ENCODE measurements at regions not wholly inside any gene's neighbourhood (a gene's known extent, or its start where the extent isn't known, plus 50 kb on each side); places are given as distances from the start of the nearest gene placed in this dataset.
A peak's percentile ranks its signal among the peaks of the same experiment; 100 is the strongest.

- DNase-seq = no peak
These were observed 75.3 kb downstream of the NAP1L3 start for GRCh38 chrX:93598076-93598475.

DNA sequence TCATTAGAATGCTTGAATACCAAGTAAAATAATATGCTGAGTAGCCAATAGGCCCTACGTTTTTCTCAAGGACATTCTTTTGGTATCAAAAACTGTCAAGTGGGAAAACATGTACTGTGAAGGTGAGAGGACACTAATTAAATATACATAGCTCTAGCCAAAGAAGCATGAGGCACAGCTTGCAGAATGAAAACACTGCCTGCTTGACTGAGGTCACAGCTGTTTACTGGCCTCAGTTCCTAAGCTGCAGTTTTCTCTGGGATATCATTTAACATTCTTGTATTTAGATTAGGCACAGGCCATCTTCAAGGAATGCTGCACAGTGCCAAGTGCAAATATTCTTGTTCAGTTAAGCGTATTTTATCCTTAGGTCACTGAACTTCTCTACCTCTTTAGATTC lies 78.6 kb downstream of the NAP1L3 start:
- no peak for DNase-seq

GRCh38 chrX:93593966-93594365 lies 79.4 kb downstream of the NAP1L3 start:
- no peak for DNase-seq

GRCh38 chrX:93591398-93591797 lies 82.0 kb downstream of the NAP1L3 start:
- DNase-seq = no peak

- no peak for DNase-seq
These were observed 87.7 kb downstream of the NAP1L3 start for GRCh38 chrX:93585661-93586060.

- no peak for DNase-seq
These were observed 92.7 kb downstream of the NAP1L3 start for GRCh38 chrX:93580634-93581033.

GRCh38 chrX:93538575-93538974 lies 134.8 kb downstream of the NAP1L3 start:
- DNase-seq = peak; percentile 7 to 13

GRCh38 chrX:93528917-93529316 lies 144.5 kb downstream of the NAP1L3 start:
- no peak for DNase-seq
